ENCODE measurements at regions not wholly inside any gene's neighbourhood (a gene's known extent, or its start where the extent isn't known, plus 50 kb on each side); places are given as distances from the start of the nearest gene placed in this dataset.
"Not testable (repeated sequence)": the region's sequence is repeated elsewhere in the genome, so short reads cannot be mapped to it uniquely, and the experiment has no call there.

DNA sequence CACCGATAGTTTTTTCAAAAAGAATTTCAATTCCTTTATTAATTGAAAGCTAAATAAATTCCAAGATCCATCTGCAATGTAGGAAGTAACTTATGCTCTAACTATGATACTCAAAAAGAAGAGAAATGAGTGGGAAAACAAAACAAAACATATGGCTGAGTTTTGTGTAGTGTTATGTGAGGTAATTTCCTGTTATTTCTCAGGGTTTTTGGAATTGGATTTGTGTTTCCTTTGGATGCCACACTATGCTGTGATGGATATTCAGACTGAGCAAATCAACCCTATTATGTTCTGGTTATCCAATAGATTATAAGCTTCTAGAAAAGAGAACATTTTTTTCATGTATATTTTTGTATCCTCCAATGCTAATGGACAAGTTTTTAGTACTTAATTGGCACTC is 73.4 kb upstream of the RAPGEF2 start:
- H3K9me3 ChIP-seq (ENCODE audit: control insufficient read depth in 1 of 2, insufficient read depth in 1 of 2, low read length in 2 of 2): no peaks in the 10 kb centered on the region
- no peak overlapping the region for H3K27ac ChIP-seq (ENCODE audit: low read depth in 1 of 2, low read length in 2 of 2)
- Mint-ChIP-seq H3K27me3 (peaks cover 7% of the 10 kb centered on the region), H3K4me3 (no peak overlapping the region), H3K4me1 (ENCODE audit: low read depth) (no peaks in the 10 kb centered on the region), H3K9me3 (no peaks in the 10 kb centered on the region), H3K27ac (no peak overlapping the region), H3K36me3 (ENCODE audit: low read depth) (no peaks in the 10 kb centered on the region)
- DNase-seq: no peak
- ChIA-PET CTCF (no interaction called here), POLR2A (no interaction called here)
- intact Hi-C loops (cut with DNase I, micrococcal nuclease): no loop called here
- H3K4me1 ChIP-seq (ENCODE audit: insufficient read depth, low read length): no peaks in the 10 kb centered on the region
- ATAC-seq (ENCODE audit: poor library complexity): no peak
- TF ChIP-seq, protein P1, sequence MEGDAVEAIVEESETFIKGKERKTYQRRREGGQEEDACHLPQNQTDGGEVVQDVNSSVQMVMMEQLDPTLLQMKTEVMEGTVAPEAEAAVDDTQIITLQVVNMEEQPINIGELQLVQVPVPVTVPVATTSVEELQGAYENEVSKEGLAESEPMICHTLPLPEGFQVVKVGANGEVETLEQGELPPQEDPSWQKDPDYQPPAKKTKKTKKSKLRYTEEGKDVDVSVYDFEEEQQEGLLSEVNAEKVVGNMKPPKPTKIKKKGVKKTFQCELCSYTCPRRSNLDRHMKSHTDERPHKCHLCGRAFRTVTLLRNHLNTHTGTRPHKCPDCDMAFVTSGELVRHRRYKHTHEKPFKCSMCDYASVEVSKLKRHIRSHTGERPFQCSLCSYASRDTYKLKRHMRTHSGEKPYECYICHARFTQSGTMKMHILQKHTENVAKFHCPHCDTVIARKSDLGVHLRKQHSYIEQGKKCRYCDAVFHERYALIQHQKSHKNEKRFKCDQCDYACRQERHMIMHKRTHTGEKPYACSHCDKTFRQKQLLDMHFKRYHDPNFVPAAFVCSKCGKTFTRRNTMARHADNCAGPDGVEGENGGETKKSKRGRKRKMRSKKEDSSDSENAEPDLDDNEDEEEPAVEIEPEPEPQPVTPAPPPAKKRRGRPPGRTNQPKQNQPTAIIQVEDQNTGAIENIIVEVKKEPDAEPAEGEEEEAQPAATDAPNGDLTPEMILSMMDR (IDR thresholded peaks at IDR 0.05): no peak
- no peaks in the 10 kb centered on the region for H3K36me3 ChIP-seq (ENCODE audit: insufficient read depth, low read length)
- no peak overlapping the region for H3K4me3 ChIP-seq (ENCODE audit: low read length)
- H3K27me3 ChIP-seq (ENCODE audit: control insufficient read depth in 1 of 2, insufficient read depth in 2 of 2, low read length in 2 of 2): no peaks in the 10 kb centered on the region

DNA sequence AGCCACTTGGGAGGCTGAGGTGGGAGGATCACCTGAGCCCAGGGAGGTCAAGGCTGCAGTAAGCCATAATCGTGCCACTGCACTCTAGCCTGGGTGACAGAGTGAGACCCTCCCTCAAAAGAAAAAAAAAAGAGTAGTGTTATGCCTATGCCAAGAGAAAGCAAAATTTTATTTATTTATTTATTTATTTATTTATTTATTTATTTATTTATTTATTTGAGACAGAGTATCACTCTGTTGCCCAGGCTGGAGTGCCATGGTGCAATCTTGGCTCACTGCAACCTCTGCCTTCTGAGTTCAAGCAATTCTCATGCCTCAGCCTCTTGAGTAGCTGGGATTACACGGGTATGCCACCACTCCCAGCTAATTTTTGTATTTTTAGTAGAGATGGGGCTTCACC is 72.6 kb upstream of the RAPGEF2 start:
- H3K27me3 ChIP-seq (ENCODE audit: control insufficient read depth in 1 of 2, insufficient read depth in 2 of 2, low read length in 2 of 2); H3K4me1 Mint-ChIP-seq (ENCODE audit: low read depth); H3K36me3 Mint-ChIP-seq (ENCODE audit: low read depth); ATAC-seq (ENCODE audit: poor library complexity); H3K4me1 ChIP-seq (ENCODE audit: insufficient read depth, low read length); H3K36me3 ChIP-seq (ENCODE audit: insufficient read depth, low read length); H3K27me3 Mint-ChIP-seq; intact Hi-C loops (cut with DNase I, micrococcal nuclease); DNase-seq; H3K4me3 ChIP-seq (ENCODE audit: low read length); H3K9me3 Mint-ChIP-seq; H3K27ac ChIP-seq (ENCODE audit: low read depth in 1 of 2, low read length in 2 of 2); H3K27ac Mint-ChIP-seq; H3K4me3 Mint-ChIP-seq; POLR2A ChIA-PET; H3K9me3 ChIP-seq (ENCODE audit: control insufficient read depth in 1 of 2, insufficient read depth in 1 of 2, low read length in 2 of 2); CTCF ChIA-PET: not testable (repeated sequence)

DNA sequence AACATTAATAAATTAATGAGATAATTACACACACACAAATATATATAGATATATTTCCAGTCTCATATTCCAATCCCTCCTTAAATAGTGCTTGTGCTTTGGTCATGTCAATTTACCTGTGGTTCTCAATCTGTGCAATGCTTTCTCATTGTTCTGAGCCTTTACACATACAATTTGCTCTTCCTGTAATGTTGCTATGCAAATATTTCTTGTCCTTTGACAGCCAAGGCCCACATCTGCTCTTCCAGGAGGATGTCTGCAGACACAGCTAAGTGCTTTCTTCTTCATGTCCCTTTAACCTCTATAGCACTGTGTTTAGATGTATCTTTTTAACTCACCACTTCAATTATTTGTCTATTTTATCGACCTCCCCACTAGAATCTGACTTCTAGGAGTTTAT is 67.3 kb upstream of the RAPGEF2 start:
- DNase-seq (no peak), ATAC-seq (ENCODE audit: poor library complexity) (no peak)
- H3K36me3 Mint-ChIP-seq (ENCODE audit: low read depth): no peaks in the 10 kb centered on the region
- intact Hi-C loops (cut with DNase I, micrococcal nuclease): no loop called here
- Histone ChIP-seq H3K4me1 (ENCODE audit: insufficient read depth, low read length) (no peaks in the 10 kb centered on the region), H3K27me3 (ENCODE audit: control insufficient read depth in 1 of 2, insufficient read depth in 2 of 2, low read length in 2 of 2) (peaks cover 0 to 2% of the 10 kb centered on the region in 2 experiments), H3K9me3 (ENCODE audit: control insufficient read depth in 1 of 2, insufficient read depth in 1 of 2, low read length in 2 of 2) (no peaks in the 10 kb centered on the region), H3K36me3 (ENCODE audit: insufficient read depth, low read length) (no peaks in the 10 kb centered on the region), H3K4me3 (ENCODE audit: low read length) (no peak overlapping the region), H3K27ac (ENCODE audit: low read depth in 1 of 2, low read length in 2 of 2) (no peak overlapping the region)
- no peak overlapping the region for H3K27ac Mint-ChIP-seq
- H3K4me1 Mint-ChIP-seq (ENCODE audit: low read depth): no peaks in the 10 kb centered on the region
- H3K4me3 Mint-ChIP-seq: no peak overlapping the region
- peaks cover 12% of the 10 kb centered on the region for H3K27me3 Mint-ChIP-seq
- POLR2A ChIA-PET: no interaction called here
- CTCF ChIA-PET: no interaction called here
- no peaks in the 10 kb centered on the region for H3K9me3 Mint-ChIP-seq
- TF ChIP-seq, protein P1 (IDR thresholded peaks at IDR 0.05): no peak

DNA sequence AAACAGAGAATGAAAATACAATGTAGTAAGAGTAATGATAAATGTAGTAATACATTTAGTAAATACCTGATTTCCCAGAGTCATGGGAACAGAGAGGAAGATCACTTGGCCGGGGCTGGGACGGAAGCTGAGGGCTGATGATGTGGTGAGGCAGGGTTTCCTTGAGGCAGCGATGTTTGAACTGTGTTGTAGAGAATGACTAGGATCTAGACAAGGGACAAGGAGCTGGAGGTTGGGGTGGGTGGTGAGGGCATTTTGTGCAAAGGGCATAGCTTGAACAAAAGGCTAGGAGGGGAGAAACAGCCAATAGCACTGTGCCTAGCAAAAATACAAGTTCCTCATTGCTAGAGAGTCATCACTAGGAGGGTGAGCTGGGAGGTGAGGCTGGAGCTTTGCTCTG is 64.3 kb upstream of the RAPGEF2 start:
- Histone ChIP-seq H3K36me3 (ENCODE audit: insufficient read depth, low read length) (no peaks in the 10 kb centered on the region), H3K4me1 (ENCODE audit: insufficient read depth, low read length) (no peaks in the 10 kb centered on the region), H3K27me3 (ENCODE audit: control insufficient read depth in 1 of 2, insufficient read depth in 2 of 2, low read length in 2 of 2) (peaks cover 0 to 5% of the 10 kb centered on the region in 2 experiments), H3K27ac (ENCODE audit: low read depth in 1 of 2, low read length in 2 of 2) (no peak overlapping the region), H3K9me3 (ENCODE audit: control insufficient read depth in 1 of 2, insufficient read depth in 1 of 2, low read length in 2 of 2) (no peaks in the 10 kb centered on the region), H3K4me3 (ENCODE audit: low read length) (no peak overlapping the region)
- Mint-ChIP-seq H3K4me3 (no peak overlapping the region), H3K27me3 (peaks cover 9% of the 10 kb centered on the region), H3K4me1 (ENCODE audit: low read depth) (no peaks in the 10 kb centered on the region), H3K36me3 (ENCODE audit: low read depth) (no peaks in the 10 kb centered on the region), H3K9me3 (no peaks in the 10 kb centered on the region), H3K27ac (no peak overlapping the region)
- ChIA-PET CTCF (no interaction called here), POLR2A (no interaction called here)
- intact Hi-C loops (cut with DNase I, micrococcal nuclease): no loop called here
- ATAC-seq (ENCODE audit: poor library complexity): no peak
- DNase-seq: no peak
- TF ChIP-seq, protein P1 (IDR thresholded peaks at IDR 0.05): no peak

All from CD4-positive, alpha-beta T cell (primary cell).